MCF 10A (cell line): ENCODE measurements at regions not wholly inside any gene's neighbourhood (a gene's known extent, or its start where the extent isn't known, plus 50 kb on each side); places are given as distances from the start of the nearest gene placed in this dataset.
"Not testable (repeated sequence)": the region's sequence is repeated elsewhere in the genome, so short reads cannot be mapped to it uniquely, and the experiment has no call there.

ENCODE experiments used
- BruUV-seq: library from RNA; stranded (reverse); fragments of 400-500 nt; replicated peaks from 2 replicates; lab custom pipeline; 2021; lab: Mats Ljungman, UMichigan
- CTCF ChIA-PET: fragments of 300-600 bp; sonication (Branson Sonifier 250); formaldehyde crosslinking; extraction: SDS; loops from one replicate; lab custom pipeline; 2021; ENCODE audit warnings: antibody characterized with exemption, inconsistent platforms; lab: Yijun Ruan, JAX
- POLR2A ChIA-PET: fragments of 300-600, 350-650 bp; sonication (Branson Sonifier 250); formaldehyde crosslinking; extraction: SDS; loops from one replicate; lab custom pipeline; 2020; ENCODE audit warnings: antibody characterized with exemption, inconsistent platforms; lab: Yijun Ruan, JAX
- DNase-seq: peaks from one replicate; pipeline ENCODE4 v3.0.0-alpha.2; 2018; ENCODE audit not compliant: unreplicated experiment
- H3K27ac Mint-ChIP-seq: one replicate; pipeline ENCODE4 v1.8.0; 2022; ENCODE audit warnings: mild to moderate bottlenecking, low read depth, mixed read lengths; ENCODE audit not compliant: unreplicated experiment
- H3K27me3 Mint-ChIP-seq: one replicate; pipeline ENCODE4 v1.8.0; 2022; ENCODE audit warnings: mixed read lengths; ENCODE audit not compliant: insufficient read depth, unreplicated experiment
- H3K36me3 Mint-ChIP-seq: one replicate; pipeline ENCODE4 v1.8.0; 2022; ENCODE audit warnings: mild to moderate bottlenecking, moderate library complexity, mixed read lengths; ENCODE audit not compliant: insufficient read depth, unreplicated experiment
- H3K4me1 Mint-ChIP-seq: one replicate; pipeline ENCODE4 v1.8.0; 2022; ENCODE audit warnings: mixed read lengths; ENCODE audit not compliant: insufficient read depth, unreplicated experiment
- H3K4me3 Mint-ChIP-seq: one replicate; pipeline ENCODE4 v1.8.0; 2022; ENCODE audit warnings: mild to moderate bottlenecking, moderate library complexity, mixed read lengths; ENCODE audit not compliant: unreplicated experiment
- H3K9me3 Mint-ChIP-seq: one replicate; pipeline ENCODE4 v1.8.0; 2022; ENCODE audit warnings: mixed read lengths; ENCODE audit not compliant: unreplicated experiment
- CTCF ChIP-seq: fragments of 200-600 bp; IDR thresholded peaks from one replicate; pipeline ENCODE4 v1.8.0; 2022; ENCODE audit warnings: antibody characterized with exemption, mild to moderate bottlenecking; ENCODE audit not compliant: unreplicated experiment
- intact Hi-C: fragments of 100-400 bp; cut with micrococcal nuclease; formaldehyde crosslinking; loops from 2 replicates; pipeline ENCODE4 v1.14.1; 2022

GRCh38 chr12:96120359-96121100 is 73.6 kb upstream of the ELK3 start:
- no peak for DNase-seq
- H3K4me3 Mint-ChIP-seq: no peak overlapping the region
- intact Hi-C loops: no loop called here
- POLR2A ChIA-PET: no interaction called here
- no peak overlapping the region for H3K27ac Mint-ChIP-seq
- CTCF ChIA-PET: interaction anchor here (1.4 kb wide), 1 partner anchor 12 kb away, joined by 3 read pairs; no protein-coding TSS in a partner anchor
- no peaks in the 10 kb centered on the region for H3K9me3 Mint-ChIP-seq
- H3K36me3 Mint-ChIP-seq: no peaks in the 10 kb centered on the region
- no peaks in the 10 kb centered on the region for H3K4me1 Mint-ChIP-seq
- H3K27me3 Mint-ChIP-seq: no peaks in the 10 kb centered on the region
- no TSS peak for BruUV-seq
- no peak for TF ChIP-seq CTCF

GRCh38 chr12:96121271-96121711 is 72.9 kb upstream of the ELK3 start:
- peak; percentile 27 for DNase-seq
- no peak for TF ChIP-seq CTCF
- Mint-ChIP-seq H3K4me3 (no peak overlapping the region), H3K27me3 (no peaks in the 10 kb centered on the region), H3K4me1 (no peaks in the 10 kb centered on the region), H3K9me3 (no peaks in the 10 kb centered on the region), H3K27ac (no peak overlapping the region), H3K36me3 (no peaks in the 10 kb centered on the region)
- intact Hi-C loops: no loop called here
- CTCF ChIA-PET: interaction anchor here (1.4 kb wide), 1 partner anchor 11 kb away, joined by 3 read pairs; no protein-coding TSS in a partner anchor
- POLR2A ChIA-PET: no interaction called here
- no TSS peak for BruUV-seq

- POLR2A ChIA-PET, H3K4me1 Mint-ChIP-seq, H3K27ac Mint-ChIP-seq, CTCF ChIA-PET, H3K4me3 Mint-ChIP-seq, intact Hi-C loops, H3K36me3 Mint-ChIP-seq, BruUV-seq, H3K9me3 Mint-ChIP-seq, DNase-seq: not testable (repeated sequence)
- peaks cover 16% of the 10 kb centered on the region for H3K27me3 Mint-ChIP-seq
These were observed 65.9 kb upstream of the ELK3 start for GRCh38 chr12:96128292-96128691.

- intact Hi-C loops: no loop called here
- BruUV-seq: no TSS peak
These were observed 63.6 kb upstream of the ELK3 start for GRCh38 chr12:96130396-96131059.

More at GRCh38 chr12:96130396-96131059, 63.6 kb upstream of the ELK3 start:
- TF ChIP-seq CTCF: no peak
- H3K27me3 Mint-ChIP-seq: peaks cover 16% of the 10 kb centered on the region
- H3K4me3 Mint-ChIP-seq: no peak overlapping the region
- no peak for DNase-seq
- no peaks in the 10 kb centered on the region for H3K9me3 Mint-ChIP-seq
- no peaks in the 10 kb centered on the region for H3K4me1 Mint-ChIP-seq
- H3K27ac Mint-ChIP-seq: no peak overlapping the region
- ChIA-PET POLR2A (interaction anchor here (0.7 kb wide), 1 partner anchor 24 kb away, joined by 4 read pairs; no protein-coding TSS in a partner anchor), CTCF (interaction anchor here (1.0 kb wide), 1 partner anchor 85 kb away, joined by 3 read pairs; no protein-coding TSS in a partner anchor)
- H3K36me3 Mint-ChIP-seq: peaks cover 5% of the 10 kb centered on the region
